ENCODE measurements at regions not wholly inside any gene's neighbourhood (a gene's known extent, or its start where the extent isn't known, plus 50 kb on each side); places are given as distances from the start of the nearest gene placed in this dataset.

- TF ChIP-seq NFE2 (CRISPR knock-in tag; IDR thresholded peaks at IDR 0.05): no peak
- TF ChIP-seq GFI1 (CRISPR knock-in tag; IDR thresholded peaks at IDR 0.05; ENCODE audit: borderline replicate concordance): no peak
- no peak for TF ChIP-seq POLR2AphosphoS2 (IDR thresholded peaks at IDR 0.05; ENCODE audit: low read depth, low read length)
- no peak for TF ChIP-seq MAZ (IDR thresholded peaks at IDR 0.05; ENCODE audit: borderline replicate concordance, low read depth, low read length)
- TF ChIP-seq MAZ (CRISPR knock-in tag; IDR thresholded peaks at IDR 0.05; ENCODE audit: low read depth): no peak
- TF ChIP-seq PRDM15 (CRISPR knock-in tag; IDR thresholded peaks at IDR 0.05): no peak
- no peak for TF ChIP-seq ASH2L (IDR thresholded peaks at IDR 0.05; ENCODE audit: insufficient read length, low read depth, low read length)
- no peak for TF ChIP-seq ARID4A (CRISPR knock-in tag; IDR thresholded peaks at IDR 0.05; ENCODE audit: borderline replicate concordance)
- no peak for TF ChIP-seq POLR2A (IDR thresholded peaks at IDR 0.05; ENCODE audit: insufficient read depth in 1 of 2, low read depth in 2 of 2, low read length in 2 of 2)
- TF ChIP-seq THAP7 (CRISPR knock-in tag; IDR thresholded peaks at IDR 0.05): no peak
- no peak for TF ChIP-seq ZNF3 (CRISPR knock-in tag; IDR thresholded peaks at IDR 0.05)
- no peak for TF ChIP-seq RFX5 (IDR thresholded peaks at IDR 0.05; ENCODE audit: low read depth, low read length)
These were observed 293.7 kb downstream of the SEC14L1 start for GRCh38 chr17:77434136-77435114.

Data from HepG2 (cell line).